ENCODE measurements at regions not wholly inside any gene's neighbourhood (a gene's known extent, or its start where the extent isn't known, plus 50 kb on each side); places are given as distances from the start of the nearest gene placed in this dataset.
A peak's percentile ranks its signal among the peaks of the same experiment; 100 is the strongest.
"Not testable (repeated sequence)": the region's sequence is repeated elsewhere in the genome, so short reads cannot be mapped to it uniquely, and the experiment has no call there.

- H3K4me3 ChIP-seq: no peak overlapping the region
- no peak for TF ChIP-seq POLR2AphosphoS5 (IDR thresholded peaks at IDR 0.05)
- no peak for TF ChIP-seq POLR2A (IDR thresholded peaks at IDR 0.05)
- TF ChIP-seq CTCF (IDR thresholded peaks at IDR 0.05): no peak
- no peak for TF ChIP-seq EP300 (IDR thresholded peaks at IDR 0.05)
- H3K36me3 ChIP-seq: no peaks in the 10 kb centered on the region
- intact Hi-C loops (cut with DNase I): no loop called here
- H3K27ac ChIP-seq: no peak overlapping the region
- no peaks in the 10 kb centered on the region for H3K4me1 ChIP-seq
- WGBS, 2 donors: 42 to 73% methylated on average over 2 of the region's 2 CpGs
- H3K27me3 ChIP-seq: no peaks in the 10 kb centered on the region
- DNase-seq: no peak
- H3K9me3 ChIP-seq: peaks cover 0 to 2% (median 0%) of the 10 kb centered on the region in 4 donors
These were observed 669.0 kb downstream of the RWDD3 start for GRCh38 chr1:95903060-95903459.

- Histone ChIP-seq H3K27ac (no peak overlapping the region), H3K4me3 (no peak overlapping the region), H3K36me3 (no peaks in the 10 kb centered on the region), H3K4me1 (no peaks in the 10 kb centered on the region), H3K9me3 (no peaks in the 10 kb centered on the region), H3K27me3 (no peaks in the 10 kb centered on the region)
- intact Hi-C loops (cut with DNase I): no loop called here
- no peak for DNase-seq
- TF ChIP-seq CTCF (IDR thresholded peaks at IDR 0.05) (no peak), POLR2AphosphoS5 (IDR thresholded peaks at IDR 0.05) (no peak), EP300 (IDR thresholded peaks at IDR 0.05) (no peak), POLR2A (IDR thresholded peaks at IDR 0.05) (no peak)
- WGBS, 2 donors: 84 to 87% methylated on average over 1 of the region's 1 CpG
These were observed 671.9 kb downstream of the RWDD3 start for GRCh38 chr1:95905818-95906395.

GRCh38 chr1:95911739-95912138 is 677.7 kb downstream of the RWDD3 start:
- H3K27me3 ChIP-seq; DNase-seq; intact Hi-C loops (cut with DNase I); H3K27ac ChIP-seq; H3K9me3 ChIP-seq; H3K4me3 ChIP-seq; H3K36me3 ChIP-seq; H3K4me1 ChIP-seq: not testable (repeated sequence)
- 87 to 88% methylated on average over 3 of the region's 3 CpGs for WGBS, 2 donors

- intact Hi-C loops (cut with DNase I): no loop called here
- H3K9me3 ChIP-seq: peaks cover 0 to 4% (median under 1%) of the 10 kb centered on the region in 4 donors
- WGBS, 2 donors: 0 to 14% methylated on average over 1 of the region's 1 CpG
- no peak overlapping the region for H3K4me3 ChIP-seq
- H3K27ac ChIP-seq: no peak overlapping the region
- H3K27me3 ChIP-seq: no peaks in the 10 kb centered on the region
- no peak for DNase-seq
- peak in 1 of 4 experiments; percentile 38 for TF ChIP-seq CTCF (IDR thresholded peaks at IDR 0.05)
- TF ChIP-seq EP300 (IDR thresholded peaks at IDR 0.05): no peak
- H3K36me3 ChIP-seq: no peaks in the 10 kb centered on the region
- no peaks in the 10 kb centered on the region for H3K4me1 ChIP-seq
These were observed 682.6 kb downstream of the RWDD3 start for GRCh38 chr1:95916616-95917015.

GRCh38 chr1:95924684-95925083 is 690.7 kb downstream of the RWDD3 start:
- TF ChIP-seq POLR2AphosphoS5 (IDR thresholded peaks at IDR 0.05) (no peak), EP300 (IDR thresholded peaks at IDR 0.05) (no peak)
- 81 to 88% methylated on average over 4 of the region's 4 CpGs for WGBS, 2 donors
- no peaks in the 10 kb centered on the region for H3K36me3 ChIP-seq

GRCh38 chr1:95926331-95926730 is 692.3 kb downstream of the RWDD3 start:
- intact Hi-C loops (cut with DNase I): no loop called here
- Histone ChIP-seq H3K4me1 (peaks cover 0 to 30% (median 7%) of the 10 kb centered on the region in 4 donors), H3K27me3 (no peaks in the 10 kb centered on the region), H3K4me3 (no peak overlapping the region), H3K27ac (no peak overlapping the region), H3K36me3 (no peaks in the 10 kb centered on the region), H3K9me3 (no peaks in the 10 kb centered on the region)
- DNase-seq: no peak
- TF ChIP-seq POLR2A (IDR thresholded peaks at IDR 0.05): no peak
- no peak for TF ChIP-seq POLR2AphosphoS5 (IDR thresholded peaks at IDR 0.05)
- no peak for TF ChIP-seq CTCF (IDR thresholded peaks at IDR 0.05)
- no peak for TF ChIP-seq EP300 (IDR thresholded peaks at IDR 0.05)
- 12 to 72% methylated on average over 1 of the region's 1 CpG for WGBS, 2 donors

More at GRCh38 chr1:95924684-95925083, 690.7 kb downstream of the RWDD3 start:
- Histone ChIP-seq H3K9me3 (no peaks in the 10 kb centered on the region), H3K27ac (no peak overlapping the region), H3K4me3 (no peak overlapping the region), H3K4me1 (peaks cover 0 to 20% (median 4%) of the 10 kb centered on the region in 4 donors), H3K27me3 (no peaks in the 10 kb centered on the region)
- no peak for DNase-seq
- intact Hi-C loops (cut with DNase I): no loop called here

Measured in sigmoid colon (tissue), 6 donors.